SK-N-SH treated with all-trans-retinoic acid at 6 μM for 48 hours (cell line): ENCODE measurements at regions not wholly inside any gene's neighbourhood (a gene's known extent, or its start where the extent isn't known, plus 50 kb on each side); places are given as distances from the start of the nearest gene placed in this dataset.

ENCODE experiments used
- ATAC-seq: fragments of 200-7000 bp; cut with Tn5 transposase; 3 replicates; pipeline ENCODE4 v1.9.1; 2020; ENCODE audit warnings: mild to moderate bottlenecking, moderate library complexity
- ARNTL ChIP-seq: fragments of 450-650 bp; formaldehyde crosslinking; IDR thresholded peaks from 2 replicates; pipeline ENCODE4 v1.5.0; 2020; ENCODE audit warnings: low read depth, mild to moderate bottlenecking, moderate library complexity, borderline replicate concordance
- BACH2 ChIP-seq: fragments of 250-450 bp; sonication (Bioruptor Pico); IDR thresholded peaks from 2 replicates; pipeline ENCODE4 v1.9.0; 2021; ENCODE audit warnings: mild to moderate bottlenecking, borderline replicate concordance
- CREB5 ChIP-seq: fragments of 250-450 bp; sonication (Bioruptor Pico); IDR thresholded peaks from 2 replicates; pipeline ENCODE4 v1.5.1; 2020; ENCODE audit warnings: low read depth, mild to moderate bottlenecking, moderate library complexity
- CSDC2 ChIP-seq: fragments of 250-450 bp; sonication (Bioruptor Pico); IDR thresholded peaks from 2 replicates; pipeline ENCODE4 v1.5.0; 2020; ENCODE audit warnings: mild to moderate bottlenecking, moderate library complexity
- CSRNP3 ChIP-seq: fragments of 250-450 bp; sonication (Bioruptor Pico); IDR thresholded peaks from 2 replicates; pipeline ENCODE4 v1.5.1; 2021; ENCODE audit warnings: mild to moderate bottlenecking, moderate library complexity
- ESRRG ChIP-seq: fragments of 250-450 bp; sonication (Bioruptor Pico); IDR thresholded peaks from 2 replicates; pipeline ENCODE4 v1.6.1; 2021; ENCODE audit warnings: mild to moderate bottlenecking
- GLIS3 ChIP-seq: fragments of 250-450 bp; sonication (Bioruptor Pico); IDR thresholded peaks from 2 replicates; pipeline ENCODE4 v1.5.0; 2020; ENCODE audit warnings: mild to moderate bottlenecking, moderate library complexity
- ISL1 ChIP-seq: fragments of 250-450 bp; sonication (Bioruptor Pico); IDR thresholded peaks from 2 replicates; pipeline ENCODE4 v2.1.2; 2022; ENCODE audit warnings: mild to moderate bottlenecking, moderate library complexity
- OSR1 ChIP-seq: fragments of 250-450 bp; sonication (Bioruptor Pico); IDR thresholded peaks from 2 replicates; pipeline ENCODE4 v1.8.0; 2022; ENCODE audit warnings: moderate library complexity, mild to moderate bottlenecking, inconsistent platforms
- POU6F1 ChIP-seq: fragments of 250-450 bp; sonication (Bioruptor Pico); IDR thresholded peaks from 2 replicates; pipeline ENCODE4 v1.8.0; 2021; ENCODE audit warnings: low read depth, mild to moderate bottlenecking, moderate library complexity, borderline replicate concordance
- PPARA ChIP-seq: fragments of 250-450 bp; sonication (Bioruptor Pico); IDR thresholded peaks from 2 replicates; pipeline ENCODE4 v1.5.0; 2020; ENCODE audit warnings: mild to moderate bottlenecking, borderline replicate concordance
- RARB ChIP-seq: fragments of 250-450 bp; sonication (Bioruptor Pico); IDR thresholded peaks from 2 replicates; pipeline ENCODE4 v1.8.0; 2021; ENCODE audit warnings: mild to moderate bottlenecking, moderate library complexity
- SNAI2 ChIP-seq: fragments of 250-450 bp; sonication (Bioruptor Pico); IDR thresholded peaks from 2 replicates; pipeline ENCODE4 v1.5.0; 2020; ENCODE audit warnings: mild to moderate bottlenecking, moderate library complexity
- TCF4 ChIP-seq: fragments of 250-450 bp; sonication (Bioruptor Pico); IDR thresholded peaks from 2 replicates; pipeline ENCODE4 v1.8.0; 2021; ENCODE audit warnings: mild to moderate bottlenecking, moderate library complexity, borderline replicate concordance
- TOX ChIP-seq: fragments of 250-450 bp; sonication (Bioruptor Pico); IDR thresholded peaks from 2 replicates; pipeline ENCODE4 v1.8.0; 2021; ENCODE audit warnings: mild to moderate bottlenecking, moderate library complexity, borderline replicate concordance
- TSHZ2 ChIP-seq: fragments of 250-450 bp; sonication (Bioruptor Pico); IDR thresholded peaks from 2 replicates; pipeline ENCODE4 v1.5.0; 2020; ENCODE audit warnings: mild to moderate bottlenecking, moderate library complexity
- ZC3H10 ChIP-seq: fragments of 250-450 bp; sonication (Bioruptor Pico); IDR thresholded peaks from 2 replicates; pipeline ENCODE4 v1.5.1; 2021; ENCODE audit warnings: mild to moderate bottlenecking, moderate library complexity
- ZFP3 ChIP-seq: fragments of 250-450 bp; sonication (Bioruptor Pico); IDR thresholded peaks from 2 replicates; pipeline ENCODE4 v1.5.0; 2020; ENCODE audit warnings: mild to moderate bottlenecking, moderate library complexity
- ZFP30 ChIP-seq: fragments of 450-650 bp; formaldehyde crosslinking; IDR thresholded peaks from 2 replicates; pipeline ENCODE4 v1.5.0; 2022; ENCODE audit warnings: mild to moderate bottlenecking, moderate library complexity
- ZNF565 ChIP-seq: fragments of 450-650 bp; formaldehyde crosslinking; conservative IDR thresholded peaks from 2 replicates; pipeline ENCODE4 v1.5.0; 2020; ENCODE audit warnings: low read depth, mild to moderate bottlenecking, moderate library complexity
- ZNF70 ChIP-seq: fragments of 450-650 bp; formaldehyde crosslinking; IDR thresholded peaks from 2 replicates; pipeline ENCODE4 v1.5.0; 2020; ENCODE audit warnings: mild to moderate bottlenecking, moderate library complexity
- ZNF8 ChIP-seq: fragments of 450-650 bp; formaldehyde crosslinking; IDR thresholded peaks from 2 replicates; pipeline ENCODE4 v1.5.0; 2020; ENCODE audit warnings: mild to moderate bottlenecking, moderate library complexity

GRCh38 chr20:52552181-52552872, 360.7 kb upstream of the ZFP64 start (continued):
- no peak for TF ChIP-seq OSR1 (CRISPR knock-in tag)

GRCh38 chr20:52542131-52542530, 350.6 kb upstream of the ZFP64 start:
- ATAC-seq, result no peak
- TF ChIP-seq PPARA (CRISPR knock-in tag) (no peak), CSRNP3 (CRISPR knock-in tag) (no peak), ZNF565 (CRISPR knock-in tag) (no peak), ARNTL (CRISPR knock-in tag) (no peak), OSR1 (CRISPR knock-in tag) (no peak), ZFP30 (CRISPR knock-in tag) (no peak), BACH2 (CRISPR knock-in tag) (no peak), ISL1 (CRISPR knock-in tag) (no peak), TSHZ2 (CRISPR knock-in tag) (no peak), SNAI2 (no peak), CSDC2 (CRISPR knock-in tag) (no peak), CREB5 (CRISPR knock-in tag) (no peak)
- TF ChIP-seq, all 23 proteins: peak for 0

GRCh38 chr20:52540509-52540908, 348.9 kb upstream of the ZFP64 start:
- no peak for TF ChIP-seq ZNF565 (CRISPR knock-in tag)
- no peak for ATAC-seq

GRCh38 chr20:52539891-52540290, 348.3 kb upstream of the ZFP64 start:
- TF ChIP-seq TCF4 (CRISPR knock-in tag) (no peak), ZNF70 (CRISPR knock-in tag) (no peak), GLIS3 (CRISPR knock-in tag) (no peak), RARB (no peak), ZFP3 (CRISPR knock-in tag) (no peak), POU6F1 (CRISPR knock-in tag) (no peak), PPARA (CRISPR knock-in tag) (no peak), ZC3H10 (CRISPR knock-in tag) (no peak), CSDC2 (CRISPR knock-in tag) (no peak)
- ATAC-seq, result no peak

GRCh38 chr20:52536841-52537400, 345.3 kb upstream of the ZFP64 start:
- no peak for ATAC-seq
- no peak for TF ChIP-seq TOX (CRISPR knock-in tag)
- no peak for TF ChIP-seq SNAI2
- TF ChIP-seq ZNF565 (CRISPR knock-in tag), result no peak
- TF ChIP-seq BACH2 (CRISPR knock-in tag), result no peak
- no peak for TF ChIP-seq PPARA (CRISPR knock-in tag)
- TF ChIP-seq ZFP3 (CRISPR knock-in tag), result no peak
- TF ChIP-seq CREB5 (CRISPR knock-in tag), result no peak
- no peak for TF ChIP-seq CSDC2 (CRISPR knock-in tag)
- TF ChIP-seq ZNF70 (CRISPR knock-in tag), result no peak
- TF ChIP-seq TCF4 (CRISPR knock-in tag), result no peak
- no peak for TF ChIP-seq ZC3H10 (CRISPR knock-in tag)
- TF ChIP-seq GLIS3 (CRISPR knock-in tag), result no peak
- TF ChIP-seq ESRRG (CRISPR knock-in tag), result no peak
- TF ChIP-seq CSRNP3 (CRISPR knock-in tag), result no peak
- TF ChIP-seq ZFP30 (CRISPR knock-in tag), result no peak
- TF ChIP-seq ZNF8 (CRISPR knock-in tag), result no peak
